Thoracic aorta (tissue), 2 donors: ENCODE measurements at regions not wholly inside any gene's neighbourhood (a gene's known extent, or its start where the extent isn't known, plus 50 kb on each side); places are given as distances from the start of the nearest gene placed in this dataset.
"Not testable (repeated sequence)": the region's sequence is repeated elsewhere in the genome, so short reads cannot be mapped to it uniquely, and the experiment has no call there.

Source experiments
- ATAC-seq: fragments of 150-250 bp; one replicate; pipeline ENCODE4 v1.8.0; 2017; ENCODE audit warnings: low read depth; ENCODE audit not compliant: insufficient number of reproducible peaks, low FRiP score
- DNase-seq: peaks from one replicate; pipeline ENCODE4 v3.0.0-alpha.2; 2020; ENCODE audit warnings: low spot score
- H3K27ac ChIP-seq, 2 donors: fragments of 200-600 bp; sonication (generic); 1 replicate in 1 of 2; 2 replicates in 1 of 2; pipeline ENCODE4 v1.5.1; 2016; ENCODE audit warnings: mild to moderate bottlenecking in 2 of 2, moderate library complexity in 2 of 2
- H3K27me3 ChIP-seq: fragments of 200-600 bp; sonication (generic); replicated peaks from 2 replicates; pipeline ENCODE4 v1.6.0; 2016; ENCODE audit warnings: mild to moderate bottlenecking; ENCODE audit not compliant: insufficient read depth
- H3K36me3 ChIP-seq: fragments of 200-600 bp; sonication (generic); one replicate; pipeline ENCODE4 v1.5.1; 2016
- H3K4me1 ChIP-seq, 2 donors: fragments of 200-600 bp; sonication (generic); 1 replicate in 1 of 2; 2 replicates in 1 of 2; pipeline versions ENCODE4 v1.5.1 to v1.6.0; 2016; ENCODE audit warnings: low read depth in 2 of 2, mild to moderate bottlenecking in 1 of 2; ENCODE audit not compliant: control insufficient read depth in 1 of 2
- H3K4me3 ChIP-seq: fragments of 200-600 bp; sonication (generic); 2 replicates; pipeline ENCODE4 v1.5.1; 2016; ENCODE audit warnings: mild to moderate bottlenecking
- H3K9me3 ChIP-seq: fragments of 200-600 bp; sonication (generic); 2 replicates; pipeline ENCODE4 v1.5.1; 2016
- CTCF ChIP-seq: fragments of 200-600 bp; sonication (generic); IDR thresholded peaks from one replicate; pipeline ENCODE4 v1.5.1; 2019; ENCODE audit warnings: antibody characterized with exemption

GRCh38 chr17:19470530-19471261, 59.7 kb downstream of the RNF112 start:
- TF ChIP-seq CTCF, result no peak
- no peak for ATAC-seq
- no peaks in the 10 kb centered on the region for H3K9me3 ChIP-seq
- no peaks in the 10 kb centered on the region for H3K27me3 ChIP-seq
- no peak overlapping the region for H3K27ac ChIP-seq
- peak overlapping the region; percentile 60 for H3K4me3 ChIP-seq
- H3K36me3 ChIP-seq, result no peaks in the 10 kb centered on the region
- peaks cover 0 to 8% of the 10 kb centered on the region in 2 donors for H3K4me1 ChIP-seq
- peak; percentile 26 for DNase-seq

GRCh38 chr17:19474405-19474804, 59.2 kb upstream of the SLC47A1 start:
- H3K36me3 ChIP-seq, H3K9me3 ChIP-seq, DNase-seq, ATAC-seq, H3K4me3 ChIP-seq, H3K27me3 ChIP-seq, H3K4me1 ChIP-seq, H3K27ac ChIP-seq: not testable (repeated sequence)

- H3K4me1 ChIP-seq, H3K27me3 ChIP-seq, H3K27ac ChIP-seq, H3K9me3 ChIP-seq, H3K4me3 ChIP-seq, H3K36me3 ChIP-seq, ATAC-seq, DNase-seq: not testable (repeated sequence)
Observed at GRCh38 chr17:19475800-19476199, 57.9 kb upstream of the SLC47A1 start.

- Histone ChIP-seq H3K27ac (peak overlapping the region; percentile 43 to 45), H3K27me3 (no peaks in the 10 kb centered on the region), H3K4me3 (no peak overlapping the region), H3K4me1 (peaks cover 3 to 48% of the 10 kb centered on the region in 2 donors), H3K36me3 (no peaks in the 10 kb centered on the region), H3K9me3 (no peaks in the 10 kb centered on the region)
- no peak for TF ChIP-seq CTCF
- DNase-seq (no peak), ATAC-seq (no peak)
Observed at GRCh38 chr17:19482576-19482975, 51.1 kb upstream of the SLC47A1 start.
